SK-N-SH (cell line): ENCODE measurements at regions not wholly inside any gene's neighbourhood (a gene's known extent, or its start where the extent isn't known, plus 50 kb on each side); places are given as distances from the start of the nearest gene placed in this dataset.

Experiments
- CTCF ChIA-PET: fragments of 300-600, 350-600 bp; formaldehyde crosslinking; extraction: SDS; loops from one replicate; lab custom pipeline; 2021; lab: Yijun Ruan, JAX
- POLR2A ChIA-PET: fragments of 350-600 bp; sonication (Branson Sonifier 250); formaldehyde crosslinking; extraction: SDS; loops from one replicate; lab custom pipeline; 2020; ENCODE audit warnings: antibody characterized with exemption, inconsistent platforms; lab: Yijun Ruan, JAX
- DNase-seq: peaks from one replicate; pipeline ENCODE4 v3.0.0; 2012
- H2AFZ ChIP-seq: fragments of 200-600 bp; sonication (generic); 2 replicates; pipeline ENCODE4 v1.8.1; 2016; ENCODE audit warnings: antibody characterized with exemption, mild to moderate bottlenecking, low read depth
- H3F3A ChIP-seq: fragments of 200-600 bp; sonication (generic); replicated peaks from 2 replicates; pipeline ENCODE3; 2016; ENCODE audit warnings: antibody characterized with exemption, mild to moderate bottlenecking; ENCODE audit not compliant: insufficient read depth
- H3K27ac ChIP-seq, 2 experiments: fragments of 200-500 bp in 1 of 2; fragments of 200-600 bp in 1 of 2; sonication (Bioruptor generic) in 1 of 2; sonication (generic), shearing (Covaris generic) in 1 of 2; 2 replicates each; pipeline versions ENCODE4 v1.5.1 to v1.6.1; 2014 to 2016; ENCODE audit warnings: low read depth in 2 of 2, inconsistent platforms in 1 of 2, low read length in 1 of 2, mild to moderate bottlenecking in 1 of 2, mixed read lengths in 1 of 2
- H3K27me3 ChIP-seq: fragments of 200-600 bp; sonication (generic), shearing (Covaris generic); 2 replicates; pipeline ENCODE4 v1.6.1; 2016; ENCODE audit warnings: mixed run types; ENCODE audit not compliant: insufficient read depth
- H3K36me3 ChIP-seq, 2 experiments: fragments of 200-500 bp in 1 of 2; fragments of 200-600 bp in 1 of 2; sonication (Bioruptor generic) in 1 of 2; sonication (generic) in 1 of 2; replicated peaks in 1 of 2; 2 replicates each; pipeline versions ENCODE3 to v1.5.1; 2014 to 2016; ENCODE audit warnings: low read length in 1 of 2, mild to moderate bottlenecking in 1 of 2; ENCODE audit not compliant: insufficient read depth in 2 of 2, control insufficient read depth in 1 of 2
- H3K4me1 ChIP-seq, 2 experiments: fragments of 200-500 bp in 1 of 2; fragments of 200-600 bp in 1 of 2; sonication (Bioruptor generic) in 1 of 2; sonication (generic), shearing (Covaris generic) in 1 of 2; 2 replicates each; pipeline versions ENCODE4 v1.5.1 to v1.6.1; 2014 to 2016; ENCODE audit warnings: low read depth in 1 of 2, low read length in 1 of 2, mixed run types in 1 of 2; ENCODE audit not compliant: insufficient read depth in 2 of 2, control insufficient read depth in 1 of 2
- H3K4me2 ChIP-seq: fragments of 200-600 bp; sonication (generic), shearing (Covaris generic); 2 replicates; pipeline ENCODE4 v1.6.1; 2017; ENCODE audit warnings: mixed run types
- H3K4me3 ChIP-seq, 2 experiments: fragments of 200-500 bp in 1 of 2; fragments of 200-600 bp in 1 of 2; sonication (Bioruptor generic) in 1 of 2; sonication (generic), shearing (Covaris generic) in 1 of 2; 2 replicates each; pipeline versions ENCODE4 v1.5.1 to v1.8.1; 2014 to 2016; ENCODE audit warnings: low read depth in 2 of 2, inconsistent platforms in 1 of 2, low read length in 1 of 2, mild to moderate bottlenecking in 1 of 2, mixed read lengths in 1 of 2, moderate library complexity in 1 of 2
- H3K79me2 ChIP-seq: fragments of 200-600 bp; sonication (generic); 2 replicates; pipeline ENCODE4 v1.8.1; 2017; ENCODE audit warnings: mild to moderate bottlenecking; ENCODE audit not compliant: insufficient read depth
- H3K9ac ChIP-seq: fragments of 200-600 bp; sonication (generic); 2 replicates; pipeline ENCODE4 v1.6.1; 2017; ENCODE audit warnings: mixed run types
- H3K9me2 ChIP-seq: fragments of 200-600 bp; sonication (generic); 2 replicates; pipeline ENCODE4 v1.6.1; 2017; ENCODE audit warnings: mixed run types
- H3K9me3 ChIP-seq: fragments of 200-600 bp; sonication (generic); 2 replicates; pipeline ENCODE4 v1.6.1; 2017; ENCODE audit warnings: mixed run types, mild to moderate bottlenecking, moderate library complexity
- H4K20me1 ChIP-seq: fragments of 200-600 bp; sonication (generic); 2 replicates; pipeline ENCODE4 v1.6.1; 2017; ENCODE audit warnings: mild to moderate bottlenecking, mixed run types; ENCODE audit not compliant: insufficient read depth
- CHD2 ChIP-seq: fragments of 150-350 bp; IDR thresholded peaks from 2 replicates; pipeline ENCODE4 v1.6.1; 2018; ENCODE audit warnings: low read length; ENCODE audit not compliant: partially characterized antibody
- ELF1 ChIP-seq: IDR thresholded peaks from 2 replicates; pipeline ENCODE4 v1.4.0; 2012
- EP300 ChIP-seq, 2 experiments: IDR thresholded peaks; 2 replicates each; pipeline versions ENCODE4 v1.4.0 to v1.6.1; 2012; ENCODE audit warnings: borderline replicate concordance in 1 of 2, low read depth in 1 of 2, low read length in 1 of 2
- GATA2 ChIP-seq: sonication (generic); formaldehyde crosslinking; IDR thresholded peaks from 2 replicates; pipeline ENCODE4 v1.5.0; 2020; ENCODE audit warnings: mild to moderate bottlenecking, missing genetic modification reagents
- IRF3 ChIP-seq: fragments of 150-350 bp; IDR thresholded peaks from 2 replicates; pipeline ENCODE4 v1.6.1; 2016; ENCODE audit warnings: mild to moderate bottlenecking, low read depth, low read length
- MAX ChIP-seq: IDR thresholded peaks from 2 replicates; pipeline ENCODE4 v1.4.0; 2012; ENCODE audit warnings: low read depth
- MEF2A ChIP-seq: IDR thresholded peaks from 2 replicates; pipeline ENCODE4 v1.4.0; 2012; ENCODE audit warnings: low read depth, borderline replicate concordance
- MXI1 ChIP-seq: IDR thresholded peaks from 2 replicates; pipeline ENCODE4 v1.6.1; 2012; ENCODE audit warnings: mild to moderate bottlenecking, low read depth, low read length, improper control_type of control experiment
- NFIC ChIP-seq: IDR thresholded peaks from 2 replicates; pipeline ENCODE4 v1.4.0; 2012; ENCODE audit warnings: borderline replicate concordance
- POLR2AphosphoS5 ChIP-seq: IDR thresholded peaks from 2 replicates; pipeline ENCODE4 v1.6.1; 2012; ENCODE audit warnings: low read depth, low read length
- RAD21 ChIP-seq: IDR thresholded peaks from 2 replicates; pipeline ENCODE4 v1.6.1; 2012; ENCODE audit warnings: mild to moderate bottlenecking, low read length
- RCOR1 ChIP-seq: fragments of 150-350 bp; IDR thresholded peaks from 2 replicates; pipeline ENCODE4 v1.6.1; 2017; ENCODE audit warnings: antibody characterized with exemption, low read length
- RXRA ChIP-seq: IDR thresholded peaks from 2 replicates; pipeline ENCODE4 v1.4.0; 2012; ENCODE audit warnings: low read depth, mild to moderate bottlenecking, borderline replicate concordance
- SIN3A ChIP-seq: IDR thresholded peaks from 2 replicates; pipeline ENCODE4 v1.6.1; 2012; ENCODE audit warnings: low read depth, mild to moderate bottlenecking, low read length, moderate library complexity, borderline replicate concordance
- TEAD4 ChIP-seq: IDR thresholded peaks from 2 replicates; pipeline ENCODE4 v1.4.0; 2012; ENCODE audit warnings: mild to moderate bottlenecking, borderline replicate concordance; ENCODE audit not compliant: insufficient read depth
- USF2 ChIP-seq: fragments of 150-350 bp; IDR thresholded peaks from 2 replicates; pipeline ENCODE4 v1.6.1; 2017; ENCODE audit warnings: antibody characterized with exemption, low read length, low read depth, borderline replicate concordance
- WGBS: methylation state at CpG from one replicate; pipeline ENCODE4 v1.1.6; 2017; ENCODE audit warnings: low lambda C conversion rate; 5-methylcytosine and 5-hydroxymethylcytosine counted together
- TF ChIP-seq, protein P1 (sequence below): IDR thresholded peaks from 2 replicates; pipeline ENCODE4 v1.4.0; 2012; ENCODE audit warnings: low read depth, borderline replicate concordance

GRCh38 chr9:94498801-94499453, 56.0 kb upstream of the PCAT7 start:
- WGBS, result 64% methylated on average over 5 of the region's 5 CpGs
- POLR2A ChIA-PET, result no interaction called here

GRCh38 chr9:94504358-94504757, 50.5 kb upstream of the PCAT7 start:
- Histone ChIP-seq H3K36me3 (no peaks in the 10 kb centered on the region), H3K27ac (no peak overlapping the region), H3K4me2 (no peak overlapping the region), H3K79me2 (no peaks in the 10 kb centered on the region), H3K9me3 (no peaks in the 10 kb centered on the region), H3K9ac (no peak overlapping the region), H2AFZ (no peak overlapping the region), H3F3A (no peaks in the 10 kb centered on the region), H3K4me1 (no peaks in the 10 kb centered on the region), H3K9me2 (no peaks in the 10 kb centered on the region), H4K20me1 (no peaks in the 10 kb centered on the region), H3K27me3 (no peaks in the 10 kb centered on the region), H3K4me3 (no peak overlapping the region)
- ChIA-PET POLR2A (no interaction called here), CTCF (no interaction called here)
- WGBS, result 28% methylated on average over 3 of the region's 3 CpGs
- DNase-seq, result no peak
- TF ChIP-seq USF2, result no peak
- no peak for TF ChIP-seq GATA2 (CRISPR knock-in tag)
- TF ChIP-seq, protein P1, sequence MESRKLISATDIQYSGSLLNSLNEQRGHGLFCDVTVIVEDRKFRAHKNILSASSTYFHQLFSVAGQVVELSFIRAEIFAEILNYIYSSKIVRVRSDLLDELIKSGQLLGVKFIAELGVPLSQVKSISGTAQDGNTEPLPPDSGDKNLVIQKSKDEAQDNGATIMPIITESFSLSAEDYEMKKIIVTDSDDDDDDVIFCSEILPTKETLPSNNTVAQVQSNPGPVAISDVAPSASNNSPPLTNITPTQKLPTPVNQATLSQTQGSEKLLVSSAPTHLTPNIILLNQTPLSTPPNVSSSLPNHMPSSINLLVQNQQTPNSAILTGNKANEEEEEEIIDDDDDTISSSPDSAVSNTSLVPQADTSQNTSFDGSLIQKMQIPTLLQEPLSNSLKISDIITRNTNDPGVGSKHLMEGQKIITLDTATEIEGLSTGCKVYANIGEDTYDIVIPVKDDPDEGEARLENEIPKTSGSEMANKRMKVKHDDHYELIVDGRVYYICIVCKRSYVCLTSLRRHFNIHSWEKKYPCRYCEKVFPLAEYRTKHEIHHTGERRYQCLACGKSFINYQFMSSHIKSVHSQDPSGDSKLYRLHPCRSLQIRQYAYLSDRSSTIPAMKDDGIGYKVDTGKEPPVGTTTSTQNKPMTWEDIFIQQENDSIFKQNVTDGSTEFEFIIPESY, result no peak
- TF ChIP-seq RCOR1, result no peak
- TF ChIP-seq EP300 (IDR thresholded peaks at IDR 0.05; ENCODE audit: borderline replicate concordance in 1 of 2, low read depth in 1 of 2, low read length in 1 of 2), result no peak
- no peak for TF ChIP-seq MXI1
- TF ChIP-seq RAD21, result no peak
- TF ChIP-seq MAX, result no peak
- no peak for TF ChIP-seq RXRA
- no peak for TF ChIP-seq ELF1
- TF ChIP-seq NFIC, result no peak
- TF ChIP-seq POLR2AphosphoS5, result no peak
- no peak for TF ChIP-seq IRF3

More at GRCh38 chr9:94498801-94499453, 56.0 kb upstream of the PCAT7 start:
- Histone ChIP-seq H3K9ac (no peak overlapping the region), H3K36me3 (no peaks in the 10 kb centered on the region), H2AFZ (no peak overlapping the region), H3K9me3 (no peaks in the 10 kb centered on the region), H3F3A (no peaks in the 10 kb centered on the region), H4K20me1 (no peaks in the 10 kb centered on the region), H3K4me2 (no peak overlapping the region), H3K27ac (no peak overlapping the region), H3K4me3 (no peak overlapping the region), H3K79me2 (no peaks in the 10 kb centered on the region), H3K9me2 (no peaks in the 10 kb centered on the region), H3K27me3 (no peaks in the 10 kb centered on the region), H3K4me1 (no peaks in the 10 kb centered on the region)
- no peak for TF ChIP-seq TEAD4
- no peak for TF ChIP-seq MEF2A
- TF ChIP-seq RXRA, result no peak
- TF ChIP-seq SIN3A, result no peak
- no peak for TF ChIP-seq CHD2
- TF ChIP-seq, protein P1, result no peak
- TF ChIP-seq IRF3, result no peak
- no peak for TF ChIP-seq NFIC
- CTCF ChIA-PET, result interaction anchor here (0.7 kb wide), 1 partner anchor 17 kb away, joined by 3 read pairs; no protein-coding TSS in a partner anchor
- DNase-seq, result no peak
